Right lobe of liver (tissue), 4 donors: ENCODE measurements at regions not wholly inside any gene's neighbourhood (a gene's known extent, or its start where the extent isn't known, plus 50 kb on each side); places are given as distances from the start of the nearest gene placed in this dataset.

ENCODE experiments used
- POLR2A ChIP-seq: fragments of 450-650 bp; IDR thresholded peaks from one replicate; pipeline ENCODE4 v1.6.1; 2017; ENCODE audit warnings: antibody characterized with exemption, mild to moderate bottlenecking
- TF ChIP-seq, protein P1 (sequence below), 4 donors: fragments of 200-600 bp in 3 of 4; fragments of 450-650 bp in 1 of 4; IDR thresholded peaks; one replicate each; pipeline versions ENCODE4 v1.5.1 to v1.8.0; 2016 to 2022; ENCODE audit warnings: antibody characterized with exemption in 4 of 4, mild to moderate bottlenecking in 2 of 4
- donor health status: DM: no; HTN: no; CAD: no.
- donor health status: DM: no; HTN: no; CAD: no.
- donor health status: DM: no; HTN: yes; CAD: no.

GRCh38 chr18:77990901-77991300 lies 741.3 kb downstream of the GALR1 start:
- TF ChIP-seq, protein P1, sequence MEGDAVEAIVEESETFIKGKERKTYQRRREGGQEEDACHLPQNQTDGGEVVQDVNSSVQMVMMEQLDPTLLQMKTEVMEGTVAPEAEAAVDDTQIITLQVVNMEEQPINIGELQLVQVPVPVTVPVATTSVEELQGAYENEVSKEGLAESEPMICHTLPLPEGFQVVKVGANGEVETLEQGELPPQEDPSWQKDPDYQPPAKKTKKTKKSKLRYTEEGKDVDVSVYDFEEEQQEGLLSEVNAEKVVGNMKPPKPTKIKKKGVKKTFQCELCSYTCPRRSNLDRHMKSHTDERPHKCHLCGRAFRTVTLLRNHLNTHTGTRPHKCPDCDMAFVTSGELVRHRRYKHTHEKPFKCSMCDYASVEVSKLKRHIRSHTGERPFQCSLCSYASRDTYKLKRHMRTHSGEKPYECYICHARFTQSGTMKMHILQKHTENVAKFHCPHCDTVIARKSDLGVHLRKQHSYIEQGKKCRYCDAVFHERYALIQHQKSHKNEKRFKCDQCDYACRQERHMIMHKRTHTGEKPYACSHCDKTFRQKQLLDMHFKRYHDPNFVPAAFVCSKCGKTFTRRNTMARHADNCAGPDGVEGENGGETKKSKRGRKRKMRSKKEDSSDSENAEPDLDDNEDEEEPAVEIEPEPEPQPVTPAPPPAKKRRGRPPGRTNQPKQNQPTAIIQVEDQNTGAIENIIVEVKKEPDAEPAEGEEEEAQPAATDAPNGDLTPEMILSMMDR (IDR thresholded peaks at IDR 0.05), result no peak
- no peak for TF ChIP-seq POLR2A
